A673 (cell line): ENCODE measurements at regions not wholly inside any gene's neighbourhood (a gene's known extent, or its start where the extent isn't known, plus 50 kb on each side); places are given as distances from the start of the nearest gene placed in this dataset.

Source experiments
- BruUV-seq: library from RNA; stranded (reverse); fragments of 400-500 nt; replicated peaks from 2 replicates; lab custom pipeline; 2021; lab: Mats Ljungman, UMichigan
- CTCF ChIA-PET: fragments of 300-600 bp; sonication (Branson Sonifier 250); formaldehyde crosslinking; loops from one replicate; lab custom pipeline; 2022; ENCODE audit warnings: antibody characterized with exemption; lab: Charles Lee
- POLR2A ChIA-PET: fragments of 300-600 bp; sonication (Branson Sonifier 250); formaldehyde crosslinking; loops from one replicate; lab custom pipeline; 2022; ENCODE audit warnings: antibody characterized with exemption; ENCODE audit not compliant: low non-redundant PET; lab: Charles Lee
- DNase-seq: peaks from one replicate; pipeline ENCODE4 v3.0.0-alpha.2; 2015; ENCODE audit warnings: low spot score
- H3K27ac ChIP-seq: fragments of 200-600 bp; sonication (generic); 2 replicates; pipeline ENCODE4 v1.5.1; 2016; ENCODE audit warnings: mixed run types, low read depth, mild to moderate bottlenecking, mixed read lengths, antibody characterized with exemption, low read length; ENCODE audit not compliant: poor library complexity, severe bottlenecking
- H3K27me3 ChIP-seq: fragments of 200-600 bp; sonication (generic); replicated peaks from 2 replicates; pipeline ENCODE4 v1.6.1; 2017; ENCODE audit warnings: mixed run types, low read depth, mild to moderate bottlenecking, mixed read lengths, antibody characterized with exemption, low read length; ENCODE audit not compliant: insufficient read depth, poor library complexity
- H3K36me3 ChIP-seq: fragments of 200-600 bp; sonication (generic); 2 replicates; pipeline ENCODE4 v1.6.1; 2016; ENCODE audit warnings: mixed run types, mild to moderate bottlenecking, mixed read lengths, antibody characterized with exemption, low read length; ENCODE audit not compliant: insufficient read depth, poor library complexity, severe bottlenecking
- H3K4me1 ChIP-seq: fragments of 200-600 bp; sonication (generic); 2 replicates; pipeline ENCODE4 v1.6.1; 2017; ENCODE audit warnings: mixed run types, mild to moderate bottlenecking, mixed read lengths, antibody characterized with exemption, low read length; ENCODE audit not compliant: insufficient read depth, poor library complexity, severe bottlenecking
- H3K4me3 ChIP-seq: fragments of 200-600 bp; sonication (generic); 2 replicates; pipeline ENCODE4 v1.5.1; 2016; ENCODE audit warnings: low read depth, mixed run types, mild to moderate bottlenecking, mixed read lengths, low read length; ENCODE audit not compliant: poor library complexity, severe bottlenecking
- H3K9me3 ChIP-seq: fragments of 200-600 bp; sonication (generic); 2 replicates; pipeline ENCODE4 v1.6.1; 2016; ENCODE audit warnings: mixed run types, low read depth, mild to moderate bottlenecking, mixed read lengths, antibody characterized with exemption, low read length; ENCODE audit not compliant: poor library complexity, severe bottlenecking
- CTCF ChIP-seq: fragments of 300-800, 200-600 bp; sonication (generic); conservative IDR thresholded peaks from 2 replicates; pipeline ENCODE4 v1.5.1; 2017; ENCODE audit warnings: low read depth, mild to moderate bottlenecking, antibody characterized with exemption, low read length, moderate library complexity, mixed read lengths
- EZH2 ChIP-seq: fragments of 200-600 bp; sonication (generic); IDR thresholded peaks from 2 replicates; pipeline ENCODE4 v1.6.1; 2017; ENCODE audit warnings: borderline replicate concordance, low read depth, mild to moderate bottlenecking, mixed read lengths, antibody characterized with exemption, low read length; ENCODE audit not compliant: poor library complexity, severe bottlenecking
- intact Hi-C: fragments of 100-400 bp; cut with micrococcal nuclease; formaldehyde crosslinking; loops from one replicate; pipeline ENCODE4 v1.10.0; 2022; ENCODE audit not compliant: unreplicated experiment

- no peak for TF ChIP-seq CTCF
- TF ChIP-seq EZH2 = no peak
- Histone ChIP-seq H3K27me3 (peaks cover 5% of the 10 kb centered on the region), H3K27ac (no peak overlapping the region), H3K9me3 (no peaks in the 10 kb centered on the region), H3K36me3 (no peaks in the 10 kb centered on the region), H3K4me1 (no peaks in the 10 kb centered on the region), H3K4me3 (no peak overlapping the region)
- ChIA-PET CTCF (no interaction called here), POLR2A (no interaction called here)
- BruUV-seq = no TSS peak
- no peak for DNase-seq
- intact Hi-C loops = no loop called here
Observed at GRCh38 chr1:4529446-4530165, 124.8 kb upstream of the AJAP1 start.

GRCh38 chr1:4530166-4530785, 124.1 kb upstream of the AJAP1 start:
- POLR2A ChIA-PET = no interaction called here
- TF ChIP-seq CTCF = no peak
- no peak for TF ChIP-seq EZH2

GRCh38 chr1:4531842-4532241, 122.6 kb upstream of the AJAP1 start:
- Histone ChIP-seq H3K36me3 (no peaks in the 10 kb centered on the region), H3K4me3 (no peak overlapping the region), H3K27ac (no peak overlapping the region), H3K9me3 (no peaks in the 10 kb centered on the region), H3K27me3 (peaks cover 5% of the 10 kb centered on the region), H3K4me1 (no peaks in the 10 kb centered on the region)
- ChIA-PET CTCF (no interaction called here), POLR2A (no interaction called here)
- intact Hi-C loops = no loop called here
- BruUV-seq = no TSS peak
- TF ChIP-seq CTCF (no peak), EZH2 (no peak)
- DNase-seq = no peak

More at GRCh38 chr1:4530166-4530785, 124.1 kb upstream of the AJAP1 start:
- intact Hi-C loops = no loop called here
- Histone ChIP-seq H3K27me3 (peaks cover 5% of the 10 kb centered on the region), H3K36me3 (no peaks in the 10 kb centered on the region), H3K4me3 (no peak overlapping the region), H3K27ac (no peak overlapping the region), H3K4me1 (no peaks in the 10 kb centered on the region), H3K9me3 (no peaks in the 10 kb centered on the region)
- CTCF ChIA-PET = no interaction called here
- BruUV-seq = no TSS peak
- DNase-seq = no peak
